WTC11 (cell line): ENCODE measurements at regions not wholly inside any gene's neighbourhood (a gene's known extent, or its start where the extent isn't known, plus 50 kb on each side); places are given as distances from the start of the nearest gene placed in this dataset.

Experiments used
- CBFB ChIP-seq: sonication (generic); formaldehyde crosslinking; IDR thresholded peaks from 2 replicates; pipeline ENCODE4 v1.8.1; 2022; ENCODE audit warnings: mild to moderate bottlenecking, low read depth, missing genetic modification reagents
- CREB1 ChIP-seq: sonication (generic); formaldehyde crosslinking; IDR thresholded peaks from 2 replicates; pipeline ENCODE4 v1.8.0; 2023; ENCODE audit warnings: mild to moderate bottlenecking, missing genetic modification reagents
- ETV6 ChIP-seq: sonication (generic); formaldehyde crosslinking; IDR thresholded peaks from 2 replicates; pipeline ENCODE4 v1.8.1; 2022; ENCODE audit warnings: mild to moderate bottlenecking, missing genetic modification reagents
- MXD4 ChIP-seq: fragments of 250-450 bp; sonication (Bioruptor Pico); IDR thresholded peaks from 2 replicates; pipeline ENCODE4 v1.8.0; 2021; ENCODE audit warnings: mild to moderate bottlenecking, moderate library complexity, borderline replicate concordance
- SP1 ChIP-seq: sonication (generic); formaldehyde crosslinking; conservative IDR thresholded peaks from 2 replicates; pipeline ENCODE4 v1.8.1; 2022; ENCODE audit warnings: missing genetic modification reagents
- TCF7 ChIP-seq: sonication (generic); formaldehyde crosslinking; IDR thresholded peaks from 2 replicates; pipeline ENCODE4 v1.8.0; 2022; ENCODE audit warnings: mild to moderate bottlenecking, low read depth, missing genetic modification reagents, moderate library complexity
- ZNF317 ChIP-seq: sonication (generic); formaldehyde crosslinking; IDR thresholded peaks from 2 replicates; pipeline ENCODE4 v1.8.1; 2023; ENCODE audit warnings: low read depth, mild to moderate bottlenecking, moderate library complexity, missing genetic modification reagents, borderline replicate concordance
- ZNF423 ChIP-seq: fragments of 250-450 bp; sonication (Bioruptor Pico); IDR thresholded peaks from 2 replicates; pipeline ENCODE4 v2.1.2; 2022; ENCODE audit warnings: mild to moderate bottlenecking, moderate library complexity
- TF ChIP-seq, protein P1 (sequence below): sonication (generic); formaldehyde crosslinking; IDR thresholded peaks from 2 replicates; pipeline ENCODE4 v1.8.0; 2022; ENCODE audit warnings: mild to moderate bottlenecking, missing genetic modification reagents
- TF ChIP-seq, protein P2 (sequence below): fragments of 200-600 bp; IDR thresholded peaks from 2 replicates; pipeline ENCODE4 v1.8.0; 2022; ENCODE audit warnings: antibody characterized with exemption
- TF ChIP-seq, protein P3 (sequence below): sonication (generic); formaldehyde crosslinking; conservative IDR thresholded peaks from 2 replicates; pipeline ENCODE4 v1.8.1; 2022; ENCODE audit warnings: mild to moderate bottlenecking, missing genetic modification reagents
- TF ChIP-seq, protein P4 (sequence below): sonication (generic); formaldehyde crosslinking; IDR thresholded peaks from 2 replicates; pipeline ENCODE4 v1.8.1; 2023; ENCODE audit warnings: mild to moderate bottlenecking, moderate library complexity, missing genetic modification reagents
- TF ChIP-seq, protein P5 (sequence below): sonication (generic); formaldehyde crosslinking; IDR thresholded peaks from 2 replicates; pipeline ENCODE4 v1.8.1; 2022; ENCODE audit warnings: mild to moderate bottlenecking, missing genetic modification reagents, moderate library complexity, borderline replicate concordance
- TF ChIP-seq, protein P6 (sequence below): sonication (generic); formaldehyde crosslinking; IDR thresholded peaks from 2 replicates; pipeline ENCODE4 v1.8.0; 2022; ENCODE audit warnings: mild to moderate bottlenecking, missing genetic modification reagents

DNA sequence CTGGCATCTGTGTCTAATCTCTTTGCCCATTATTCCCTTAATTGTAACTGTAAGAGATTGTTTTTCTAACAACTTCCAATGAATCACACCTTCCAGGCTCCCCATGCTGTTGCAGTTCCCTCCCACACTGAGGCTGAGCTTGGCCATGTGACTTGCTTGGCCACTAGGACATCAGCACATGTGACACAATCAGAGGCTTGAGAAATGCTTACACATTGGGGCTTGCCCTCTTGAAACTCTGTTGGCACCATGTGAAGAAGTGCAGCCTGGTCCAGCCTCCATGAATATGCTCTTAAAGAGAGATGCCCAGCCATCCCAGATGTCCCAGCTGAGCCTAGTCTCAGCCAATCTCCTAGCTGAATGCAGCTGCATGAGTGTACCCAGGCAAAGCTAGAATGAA is 326.8 kb upstream of the SOX2 start:
- TF ChIP-seq ETV6 (no peak), MXD4 (CRISPR knock-in tag) (no peak), ZNF317 (no peak), CREB1 (CRISPR knock-in tag) (no peak), TCF7 (no peak), ZNF423 (CRISPR knock-in tag) (no peak), SP1 (CRISPR knock-in tag) (no peak), CBFB (CRISPR knock-in tag) (no peak)
- TF ChIP-seq, protein P1, sequence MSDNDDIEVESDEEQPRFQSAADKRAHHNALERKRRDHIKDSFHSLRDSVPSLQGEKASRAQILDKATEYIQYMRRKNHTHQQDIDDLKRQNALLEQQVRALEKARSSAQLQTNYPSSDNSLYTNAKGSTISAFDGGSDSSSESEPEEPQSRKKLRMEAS (CRISPR knock-in tag), result peak; percentile 49; the same call in 1 of the 2 replicates
- TF ChIP-seq, protein P2, sequence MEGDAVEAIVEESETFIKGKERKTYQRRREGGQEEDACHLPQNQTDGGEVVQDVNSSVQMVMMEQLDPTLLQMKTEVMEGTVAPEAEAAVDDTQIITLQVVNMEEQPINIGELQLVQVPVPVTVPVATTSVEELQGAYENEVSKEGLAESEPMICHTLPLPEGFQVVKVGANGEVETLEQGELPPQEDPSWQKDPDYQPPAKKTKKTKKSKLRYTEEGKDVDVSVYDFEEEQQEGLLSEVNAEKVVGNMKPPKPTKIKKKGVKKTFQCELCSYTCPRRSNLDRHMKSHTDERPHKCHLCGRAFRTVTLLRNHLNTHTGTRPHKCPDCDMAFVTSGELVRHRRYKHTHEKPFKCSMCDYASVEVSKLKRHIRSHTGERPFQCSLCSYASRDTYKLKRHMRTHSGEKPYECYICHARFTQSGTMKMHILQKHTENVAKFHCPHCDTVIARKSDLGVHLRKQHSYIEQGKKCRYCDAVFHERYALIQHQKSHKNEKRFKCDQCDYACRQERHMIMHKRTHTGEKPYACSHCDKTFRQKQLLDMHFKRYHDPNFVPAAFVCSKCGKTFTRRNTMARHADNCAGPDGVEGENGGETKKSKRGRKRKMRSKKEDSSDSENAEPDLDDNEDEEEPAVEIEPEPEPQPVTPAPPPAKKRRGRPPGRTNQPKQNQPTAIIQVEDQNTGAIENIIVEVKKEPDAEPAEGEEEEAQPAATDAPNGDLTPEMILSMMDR, result no peak
- TF ChIP-seq, protein P3, sequence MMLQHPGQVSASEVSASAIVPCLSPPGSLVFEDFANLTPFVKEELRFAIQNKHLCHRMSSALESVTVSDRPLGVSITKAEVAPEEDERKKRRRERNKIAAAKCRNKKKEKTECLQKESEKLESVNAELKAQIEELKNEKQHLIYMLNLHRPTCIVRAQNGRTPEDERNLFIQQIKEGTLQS (CRISPR knock-in tag), result no peak
- TF ChIP-seq, protein P4, sequence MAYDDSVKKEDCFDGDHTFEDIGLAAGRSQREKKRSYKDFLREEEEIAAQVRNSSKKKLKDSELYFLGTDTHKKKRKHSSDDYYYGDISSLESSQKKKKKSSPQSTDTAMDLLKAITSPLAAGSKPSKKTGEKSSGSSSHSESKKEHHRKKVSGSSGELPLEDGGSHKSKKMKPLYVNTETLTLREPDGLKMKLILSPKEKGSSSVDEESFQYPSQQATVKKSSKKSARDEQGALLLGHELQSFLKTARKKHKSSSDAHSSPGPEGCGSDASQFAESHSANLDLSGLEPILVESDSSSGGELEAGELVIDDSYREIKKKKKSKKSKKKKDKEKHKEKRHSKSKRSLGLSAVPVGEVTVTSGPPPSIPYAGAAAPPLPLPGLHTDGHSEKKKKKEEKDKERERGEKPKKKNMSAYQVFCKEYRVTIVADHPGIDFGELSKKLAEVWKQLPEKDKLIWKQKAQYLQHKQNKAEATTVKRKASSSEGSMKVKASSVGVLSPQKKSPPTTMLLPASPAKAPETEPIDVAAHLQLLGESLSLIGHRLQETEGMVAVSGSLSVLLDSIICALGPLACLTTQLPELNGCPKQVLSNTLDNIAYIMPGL, result no peak
- TF ChIP-seq, protein P5, sequence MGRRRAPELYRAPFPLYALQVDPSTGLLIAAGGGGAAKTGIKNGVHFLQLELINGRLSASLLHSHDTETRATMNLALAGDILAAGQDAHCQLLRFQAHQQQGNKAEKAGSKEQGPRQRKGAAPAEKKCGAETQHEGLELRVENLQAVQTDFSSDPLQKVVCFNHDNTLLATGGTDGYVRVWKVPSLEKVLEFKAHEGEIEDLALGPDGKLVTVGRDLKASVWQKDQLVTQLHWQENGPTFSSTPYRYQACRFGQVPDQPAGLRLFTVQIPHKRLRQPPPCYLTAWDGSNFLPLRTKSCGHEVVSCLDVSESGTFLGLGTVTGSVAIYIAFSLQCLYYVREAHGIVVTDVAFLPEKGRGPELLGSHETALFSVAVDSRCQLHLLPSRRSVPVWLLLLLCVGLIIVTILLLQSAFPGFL (CRISPR knock-in tag), result no peak
- TF ChIP-seq, protein P6, sequence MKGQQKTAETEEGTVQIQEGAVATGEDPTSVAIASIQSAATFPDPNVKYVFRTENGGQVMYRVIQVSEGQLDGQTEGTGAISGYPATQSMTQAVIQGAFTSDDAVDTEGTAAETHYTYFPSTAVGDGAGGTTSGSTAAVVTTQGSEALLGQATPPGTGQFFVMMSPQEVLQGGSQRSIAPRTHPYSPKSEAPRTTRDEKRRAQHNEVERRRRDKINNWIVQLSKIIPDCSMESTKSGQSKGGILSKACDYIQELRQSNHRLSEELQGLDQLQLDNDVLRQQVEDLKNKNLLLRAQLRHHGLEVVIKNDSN, result peak; percentile 64; the same call in 1 of the 2 replicates
